Lower leg skin (tissue), 3 donors: ENCODE measurements at regions not wholly inside any gene's neighbourhood (a gene's known extent, or its start where the extent isn't known, plus 50 kb on each side); places are given as distances from the start of the nearest gene placed in this dataset.

Experiments
- CTCF ChIP-seq, 3 donors: fragments of 450-650 bp; IDR thresholded peaks; one replicate each; pipeline ENCODE4 v1.5.1; 2016; ENCODE audit warnings: antibody characterized with exemption in 3 of 3, mild to moderate bottlenecking in 3 of 3, moderate library complexity in 2 of 3
- POLR2A ChIP-seq, 2 donors: fragments of 450-650 bp; IDR thresholded peaks; one replicate each; pipeline ENCODE4 v1.6.1; 2016 to 2017; ENCODE audit warnings: antibody characterized with exemption in 2 of 2, mild to moderate bottlenecking in 1 of 2, moderate library complexity in 1 of 2

GRCh38 chr5:123266365-123266764 is 156.8 kb downstream of the CEP120 start:
- TF ChIP-seq POLR2A (IDR thresholded peaks at IDR 0.05) (no peak), CTCF (IDR thresholded peaks at IDR 0.05) (no peak)
